ENCODE measurements at regions not wholly inside any gene's neighbourhood (a gene's known extent, or its start where the extent isn't known, plus 50 kb on each side); places are given as distances from the start of the nearest gene placed in this dataset.

DNA sequence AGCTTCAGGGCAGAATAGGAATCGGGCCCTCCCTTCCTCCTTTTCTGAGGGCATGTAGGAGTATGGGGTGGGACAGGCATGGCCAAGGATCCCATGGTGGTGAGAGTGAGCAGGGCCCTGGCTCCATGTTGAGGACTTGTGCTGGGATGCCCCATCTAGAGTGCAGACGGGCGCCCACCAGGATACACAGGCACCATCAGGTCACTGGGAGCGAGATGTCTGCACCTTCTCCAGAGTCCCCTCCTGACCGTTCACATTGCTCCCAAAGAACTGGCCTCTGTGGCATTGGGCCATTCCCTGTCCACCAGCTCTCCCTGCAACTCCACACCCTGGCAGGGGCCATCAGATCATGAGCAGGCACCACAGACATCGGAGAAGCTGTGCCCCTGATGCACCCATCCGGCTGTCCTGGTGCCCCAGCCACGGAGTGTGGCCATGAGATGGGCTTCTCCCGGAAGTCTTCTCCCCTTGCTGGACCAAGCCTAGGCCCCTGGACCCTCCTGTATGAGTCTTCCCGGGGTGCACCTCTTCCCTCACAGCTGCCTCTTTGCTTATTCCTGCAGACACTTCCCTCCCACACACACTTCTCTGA lies 195.0 kb downstream of the IRX2 start:
- Histone ChIP-seq H3K36me3 (no peaks in the 10 kb centered on the region), H3K4me3 (no peak overlapping the region), H3K4me1 (no peaks in the 10 kb centered on the region), H3K27me3 (no peaks in the 10 kb centered on the region), H3K27ac (no peak overlapping the region), H3K9me3 (no peaks in the 10 kb centered on the region)
- no peak for ATAC-seq
- 76 to 78% methylated on average over 10 of the region's 10 CpGs for WGBS, 2 donors
- intact Hi-C loops (cut with DNase I) = no loop called here
- TF ChIP-seq, protein P1, sequence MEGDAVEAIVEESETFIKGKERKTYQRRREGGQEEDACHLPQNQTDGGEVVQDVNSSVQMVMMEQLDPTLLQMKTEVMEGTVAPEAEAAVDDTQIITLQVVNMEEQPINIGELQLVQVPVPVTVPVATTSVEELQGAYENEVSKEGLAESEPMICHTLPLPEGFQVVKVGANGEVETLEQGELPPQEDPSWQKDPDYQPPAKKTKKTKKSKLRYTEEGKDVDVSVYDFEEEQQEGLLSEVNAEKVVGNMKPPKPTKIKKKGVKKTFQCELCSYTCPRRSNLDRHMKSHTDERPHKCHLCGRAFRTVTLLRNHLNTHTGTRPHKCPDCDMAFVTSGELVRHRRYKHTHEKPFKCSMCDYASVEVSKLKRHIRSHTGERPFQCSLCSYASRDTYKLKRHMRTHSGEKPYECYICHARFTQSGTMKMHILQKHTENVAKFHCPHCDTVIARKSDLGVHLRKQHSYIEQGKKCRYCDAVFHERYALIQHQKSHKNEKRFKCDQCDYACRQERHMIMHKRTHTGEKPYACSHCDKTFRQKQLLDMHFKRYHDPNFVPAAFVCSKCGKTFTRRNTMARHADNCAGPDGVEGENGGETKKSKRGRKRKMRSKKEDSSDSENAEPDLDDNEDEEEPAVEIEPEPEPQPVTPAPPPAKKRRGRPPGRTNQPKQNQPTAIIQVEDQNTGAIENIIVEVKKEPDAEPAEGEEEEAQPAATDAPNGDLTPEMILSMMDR (IDR thresholded peaks at IDR 0.05) = no peak
- FAIRE-seq = no peak
- DNase-seq = no peak

DNA sequence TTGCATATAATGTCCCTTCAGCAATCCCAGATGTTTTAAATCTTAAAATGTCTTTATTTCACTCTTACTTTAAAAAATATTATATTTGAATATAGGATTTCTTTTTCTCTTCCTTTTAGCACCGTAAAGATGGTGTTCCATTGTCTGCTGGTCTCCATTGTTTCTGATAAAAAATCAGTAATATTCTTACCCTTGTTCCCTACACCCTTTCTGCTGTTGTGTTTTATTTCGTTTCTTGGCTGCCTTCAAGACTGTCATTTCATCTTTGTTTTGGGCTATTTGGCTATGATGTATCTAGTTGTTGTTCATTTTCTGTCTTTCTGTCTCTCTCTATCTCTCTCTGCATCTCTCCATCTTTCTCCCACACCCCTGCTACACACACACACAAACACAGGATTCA lies 197.9 kb downstream of the IRX2 start:
- no peaks in the 10 kb centered on the region for H3K4me1 ChIP-seq
- no peak overlapping the region for H3K4me3 ChIP-seq
- no peaks in the 10 kb centered on the region for H3K36me3 ChIP-seq
- TF ChIP-seq, protein P1 (IDR thresholded peaks at IDR 0.05) = no peak
- no peaks in the 10 kb centered on the region for H3K27me3 ChIP-seq
- intact Hi-C loops (cut with DNase I) = no loop called here
- no peak for FAIRE-seq
- no peaks in the 10 kb centered on the region for H3K9me3 ChIP-seq
- 47 to 54% methylated on average over 2 of the region's 2 CpGs for WGBS, 2 donors
- ATAC-seq = no peak
- H3K27ac ChIP-seq = no peak overlapping the region
- no peak for DNase-seq

DNA sequence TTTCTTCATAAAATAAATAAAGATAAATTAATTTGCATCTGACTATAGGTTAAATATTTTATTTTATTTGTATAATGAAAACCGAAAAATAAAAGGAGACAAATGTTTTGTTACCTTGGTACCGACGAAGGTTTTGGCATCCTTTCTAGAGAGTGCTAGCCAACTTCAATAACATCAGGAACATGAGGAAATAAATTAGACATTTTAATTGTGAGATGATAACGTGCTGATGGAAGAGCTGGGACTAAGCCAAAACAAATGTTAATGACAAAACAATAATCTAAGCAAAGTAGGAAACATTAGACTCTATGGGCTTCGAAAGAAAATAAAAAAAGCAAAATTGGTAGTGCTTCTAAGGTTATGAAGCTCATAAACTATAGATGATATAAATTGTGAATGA lies 201.0 kb downstream of the IRX2 start:
- Histone ChIP-seq H3K9me3 (no peaks in the 10 kb centered on the region), H3K36me3 (no peaks in the 10 kb centered on the region), H3K27me3 (no peaks in the 10 kb centered on the region), H3K4me3 (no peak overlapping the region), H3K4me1 (no peaks in the 10 kb centered on the region), H3K27ac (no peak overlapping the region)
- intact Hi-C loops (cut with DNase I) = no loop called here
- DNase-seq (no peak), FAIRE-seq (no peak), ATAC-seq (no peak)
- TF ChIP-seq, protein P1 (IDR thresholded peaks at IDR 0.05) = no peak
- 22 to 24% methylated on average over 5 of the region's 5 CpGs for WGBS, 2 donors

DNA sequence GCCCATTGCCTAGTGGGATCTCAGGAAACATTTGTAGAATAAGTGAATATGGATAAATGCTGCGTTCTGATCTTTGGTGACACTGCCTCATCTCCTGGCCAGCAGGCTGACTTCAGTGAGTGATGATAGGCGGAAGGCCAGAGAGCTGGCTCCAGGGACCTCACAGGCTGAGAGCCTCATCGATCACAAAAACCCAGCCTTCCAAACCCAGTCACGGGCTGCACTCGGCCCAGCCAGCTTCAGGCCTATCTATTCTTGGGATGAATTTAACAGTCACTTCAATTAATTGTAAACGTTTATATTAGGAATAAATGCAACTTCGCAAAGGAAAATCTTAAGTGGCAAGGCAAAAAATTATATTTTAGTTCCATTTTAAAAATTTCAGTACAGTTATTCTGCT lies 201.6 kb downstream of the IRX2 start:
- 68 to 77% methylated on average over 7 of the region's 7 CpGs for WGBS, 2 donors
- intact Hi-C loops (cut with DNase I) = no loop called here
- FAIRE-seq = no peak

DNA sequence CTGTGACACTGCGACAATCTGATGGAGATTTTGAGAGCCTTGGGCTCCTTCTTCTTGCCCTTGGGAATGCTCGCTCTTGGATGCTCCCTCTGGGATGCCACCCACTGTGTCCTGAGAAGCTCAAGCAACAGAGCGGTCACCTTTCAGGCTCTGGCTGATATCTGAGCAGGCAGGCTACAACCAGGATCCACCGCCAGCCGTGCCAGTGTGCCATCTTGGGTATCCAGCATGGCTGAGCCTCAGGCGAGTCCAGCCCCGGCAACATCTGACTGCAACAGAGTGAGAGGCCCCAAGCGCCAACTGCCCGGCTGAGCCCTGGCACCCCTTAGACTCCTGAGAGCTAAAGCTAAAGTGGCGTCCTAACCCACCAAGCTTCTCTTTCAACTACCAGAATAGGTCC lies 202.1 kb downstream of the IRX2 start:
- Histone ChIP-seq H3K9me3 (no peaks in the 10 kb centered on the region), H3K27ac (no peak overlapping the region), H3K27me3 (no peaks in the 10 kb centered on the region), H3K4me1 (no peaks in the 10 kb centered on the region), H3K36me3 (no peaks in the 10 kb centered on the region), H3K4me3 (no peak overlapping the region)
- 82 to 91% methylated on average over 10 of the region's 10 CpGs for WGBS, 2 donors
- ATAC-seq = no peak
- no peak for DNase-seq
- TF ChIP-seq, protein P1 (IDR thresholded peaks at IDR 0.05) = no peak
- FAIRE-seq = no peak
- intact Hi-C loops (cut with DNase I) = no loop called here

More for the DNA sequence above, 201.6 kb downstream of the IRX2 start:
- Histone ChIP-seq H3K9me3 (no peaks in the 10 kb centered on the region), H3K27me3 (no peaks in the 10 kb centered on the region), H3K4me1 (no peaks in the 10 kb centered on the region), H3K4me3 (no peak overlapping the region), H3K36me3 (no peaks in the 10 kb centered on the region), H3K27ac (no peak overlapping the region)
- TF ChIP-seq, protein P1 (IDR thresholded peaks at IDR 0.05) = no peak
- DNase-seq (no peak), ATAC-seq (no peak)
